CD14-positive monocyte (primary cell): ENCODE measurements at regions not wholly inside any gene's neighbourhood (a gene's known extent, or its start where the extent isn't known, plus 50 kb on each side); places are given as distances from the start of the nearest gene placed in this dataset.

ENCODE experiments used
- DNase-seq, 3 donors: peaks; one replicate each; pipeline ENCODE4 v3.0.0-alpha.2; 2011 to 2022
- H2AFZ ChIP-seq: 2 replicates; pipeline ENCODE4 v1.6.0; 2012; ENCODE audit warnings: mild to moderate bottlenecking, low read depth, low read length, inconsistent platforms; ENCODE audit not compliant: insufficient read depth, poor library complexity, severe bottlenecking
- H3K27ac ChIP-seq, 2 donors: 1 replicate in 1 of 2; 2 replicates in 1 of 2; pipeline ENCODE4 v1.5.1; 2012 to 2013; ENCODE audit warnings: low read length in 2 of 2, control low read depth in 1 of 2, inconsistent platforms in 1 of 2, low read depth in 1 of 2, mild to moderate bottlenecking in 1 of 2
- H3K27me3 ChIP-seq, 2 donors: one replicate each; pipeline versions ENCODE4 v1.6.0 to v1.6.1; 2011 to 2013; ENCODE audit warnings: low read length in 2 of 2; ENCODE audit not compliant: control insufficient read depth in 2 of 2, insufficient read depth in 2 of 2
- H3K36me3 ChIP-seq, 2 donors: replicated peaks in 1 of 2; 1 replicate in 1 of 2; 2 replicates in 1 of 2; pipeline versions ENCODE4 v1.5.1 to v1.6.1; 2012 to 2013; ENCODE audit warnings: low read length in 2 of 2, control low read depth in 1 of 2, inconsistent platforms in 1 of 2, mild to moderate bottlenecking in 1 of 2; ENCODE audit not compliant: insufficient read depth in 2 of 2, control insufficient read depth in 1 of 2
- H3K4me1 ChIP-seq, 2 donors: 1 replicate in 1 of 2; 2 replicates in 1 of 2; pipeline versions ENCODE4 v1.5.1 to v1.6.1; 2012 to 2013; ENCODE audit warnings: low read length in 2 of 2, control low read depth in 1 of 2, inconsistent platforms in 1 of 2, mild to moderate bottlenecking in 1 of 2, moderate library complexity in 1 of 2; ENCODE audit not compliant: insufficient read depth in 2 of 2, control insufficient read depth in 1 of 2
- H3K4me2 ChIP-seq: replicated peaks from 2 replicates; pipeline ENCODE3; 2012; ENCODE audit warnings: low read length, moderate library complexity, mild to moderate bottlenecking; ENCODE audit not compliant: poor library complexity, severe bottlenecking; ENCODE audit errors: extremely low read depth
- H3K4me3 ChIP-seq, 3 experiments: fragments of 200-600 bp in 1 of 3; sonication (generic) in 1 of 3; replicated peaks in 1 of 3; 1 replicate in 2 of 3; 2 replicates in 1 of 3; pipeline ENCODE4 v1.5.1; 2011 to 2013; ENCODE audit warnings: low read length in 3 of 3, mild to moderate bottlenecking in 3 of 3, control low read depth in 2 of 3, low read depth in 2 of 3, inconsistent platforms in 1 of 3, moderate library complexity in 1 of 3
- H3K79me2 ChIP-seq: 2 replicates; pipeline ENCODE4 v1.6.0; 2012; ENCODE audit warnings: mild to moderate bottlenecking, control low read depth, inconsistent platforms, low read length, moderate library complexity; ENCODE audit not compliant: insufficient read depth
- H3K9ac ChIP-seq: 2 replicates; pipeline ENCODE4 v1.6.0; 2017; ENCODE audit warnings: low read length, mild to moderate bottlenecking; ENCODE audit not compliant: insufficient read depth, poor library complexity, severe bottlenecking
- H3K9me3 ChIP-seq, 2 donors: replicated peaks in 1 of 2; 1 replicate in 1 of 2; 2 replicates in 1 of 2; pipeline versions ENCODE4 v1.5.1 to v1.6.1; 2012 to 2013; ENCODE audit warnings: low read length in 2 of 2, control low read depth in 1 of 2; ENCODE audit not compliant: control insufficient read depth in 1 of 2, insufficient read depth in 1 of 2
- H4K20me1 ChIP-seq: 2 replicates; pipeline ENCODE4 v1.6.0; 2012; ENCODE audit warnings: mild to moderate bottlenecking, low read length, control low read depth, moderate library complexity; ENCODE audit not compliant: insufficient read depth
- H3K27ac Mint-ChIP-seq, 7 donors: one replicate each; pipeline ENCODE4 v1.8.0; 2020; ENCODE audit warnings: mild to moderate bottlenecking in 7 of 7, mixed read lengths in 7 of 7, moderate library complexity in 6 of 7, inconsistent platforms in 2 of 7
- H3K27me3 Mint-ChIP-seq, 3 donors: one replicate each; pipeline ENCODE4 v1.8.0; 2021 to 2022; ENCODE audit warnings: low read depth in 3 of 3, mild to moderate bottlenecking in 3 of 3, mixed read lengths in 3 of 3, moderate library complexity in 3 of 3, inconsistent platforms in 1 of 3
- H3K36me3 Mint-ChIP-seq, 2 donors: one replicate each; pipeline ENCODE4 v1.8.0; 2020; ENCODE audit warnings: mixed read lengths in 2 of 2, inconsistent platforms in 1 of 2, mild to moderate bottlenecking in 1 of 2
- H3K4me1 Mint-ChIP-seq: one replicate; pipeline ENCODE4 v1.8.0; 2020; ENCODE audit warnings: mild to moderate bottlenecking, mixed read lengths
- H3K4me3 Mint-ChIP-seq, 2 donors: one replicate each; pipeline ENCODE4 v1.8.0; 2020; ENCODE audit warnings: mild to moderate bottlenecking in 2 of 2, mixed read lengths in 2 of 2, moderate library complexity in 1 of 2
- H3K9me3 Mint-ChIP-seq, 7 donors: one replicate each; pipeline ENCODE4 v1.8.0; 2020 to 2022; ENCODE audit warnings: mixed read lengths in 7 of 7, mild to moderate bottlenecking in 6 of 7, moderate library complexity in 6 of 7, inconsistent platforms in 2 of 7
- WGBS: methylation state at CpG from one replicate; pipeline ENCODE4 v1.1.5; 2013; ENCODE audit warnings: missing lambda C conversion rate; ENCODE audit not compliant: insufficient coverage; 5-methylcytosine and 5-hydroxymethylcytosine counted together
- intact Hi-C, 2 donors: fragments of 100-400 bp; cut with micrococcal nuclease; formaldehyde crosslinking; loops; one replicate each; pipeline versions ENCODE4 v1.15.0 to v1.15.1; 2023
- TF ChIP-seq, protein P1 (sequence below): fragments of 200-600 bp; IDR thresholded peaks from one replicate; pipeline ENCODE4 v1.8.0; 2022; ENCODE audit warnings: antibody characterized with exemption, mild to moderate bottlenecking

DNA sequence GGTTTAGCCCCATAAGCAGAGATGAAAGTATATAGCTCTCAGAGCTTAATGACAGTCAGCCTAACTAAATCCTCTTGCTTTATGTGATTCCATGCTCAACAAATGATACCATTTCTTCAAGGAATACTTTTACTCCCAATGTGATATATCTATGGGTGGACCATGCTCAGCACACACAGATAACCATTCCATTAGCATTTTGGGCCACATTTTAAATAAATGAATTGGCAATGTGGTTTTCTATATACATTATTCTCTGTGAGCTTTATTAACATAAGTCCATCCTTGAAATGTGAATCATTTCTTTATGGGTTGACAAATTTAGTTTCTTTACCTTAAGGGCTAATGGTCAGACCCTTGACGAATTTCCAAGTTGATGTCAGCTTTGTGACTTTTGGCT lies 329.3 kb upstream of the CITED2 start:
- Mint-ChIP-seq H3K27ac (no peak overlapping the region), H3K4me1 (peaks cover 22% of the 10 kb centered on the region), H3K36me3 (peaks cover 2 to 5% of the 10 kb centered on the region in 2 donors), H3K9me3 (peaks cover 11 to 26% (median 20%) of the 10 kb centered on the region in 7 donors), H3K4me3 (no peak overlapping the region), H3K27me3 (peaks cover 0 to 2% (median 0%) of the 10 kb centered on the region in 3 donors)
- intact Hi-C loops = no loop called here
- WGBS = no CpG with 5 or more reads among the region's 1 CpG
- Histone ChIP-seq H3K4me3 (no peak overlapping the region), H3K9ac (no peak overlapping the region), H4K20me1 (no peaks in the 10 kb centered on the region), H3K79me2 (no peaks in the 10 kb centered on the region), H3K27me3 (no peaks in the 10 kb centered on the region), H3K36me3 (no peaks in the 10 kb centered on the region), H2AFZ (no peak overlapping the region), H3K27ac (no peak overlapping the region), H3K4me1 (peaks cover 19 to 32% of the 10 kb centered on the region in 2 donors), H3K4me2 (no peak overlapping the region), H3K9me3 (peaks cover 14 to 15% of the 10 kb centered on the region in 2 donors)
- DNase-seq = no peak
- TF ChIP-seq, protein P1, sequence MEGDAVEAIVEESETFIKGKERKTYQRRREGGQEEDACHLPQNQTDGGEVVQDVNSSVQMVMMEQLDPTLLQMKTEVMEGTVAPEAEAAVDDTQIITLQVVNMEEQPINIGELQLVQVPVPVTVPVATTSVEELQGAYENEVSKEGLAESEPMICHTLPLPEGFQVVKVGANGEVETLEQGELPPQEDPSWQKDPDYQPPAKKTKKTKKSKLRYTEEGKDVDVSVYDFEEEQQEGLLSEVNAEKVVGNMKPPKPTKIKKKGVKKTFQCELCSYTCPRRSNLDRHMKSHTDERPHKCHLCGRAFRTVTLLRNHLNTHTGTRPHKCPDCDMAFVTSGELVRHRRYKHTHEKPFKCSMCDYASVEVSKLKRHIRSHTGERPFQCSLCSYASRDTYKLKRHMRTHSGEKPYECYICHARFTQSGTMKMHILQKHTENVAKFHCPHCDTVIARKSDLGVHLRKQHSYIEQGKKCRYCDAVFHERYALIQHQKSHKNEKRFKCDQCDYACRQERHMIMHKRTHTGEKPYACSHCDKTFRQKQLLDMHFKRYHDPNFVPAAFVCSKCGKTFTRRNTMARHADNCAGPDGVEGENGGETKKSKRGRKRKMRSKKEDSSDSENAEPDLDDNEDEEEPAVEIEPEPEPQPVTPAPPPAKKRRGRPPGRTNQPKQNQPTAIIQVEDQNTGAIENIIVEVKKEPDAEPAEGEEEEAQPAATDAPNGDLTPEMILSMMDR = no peak

DNA sequence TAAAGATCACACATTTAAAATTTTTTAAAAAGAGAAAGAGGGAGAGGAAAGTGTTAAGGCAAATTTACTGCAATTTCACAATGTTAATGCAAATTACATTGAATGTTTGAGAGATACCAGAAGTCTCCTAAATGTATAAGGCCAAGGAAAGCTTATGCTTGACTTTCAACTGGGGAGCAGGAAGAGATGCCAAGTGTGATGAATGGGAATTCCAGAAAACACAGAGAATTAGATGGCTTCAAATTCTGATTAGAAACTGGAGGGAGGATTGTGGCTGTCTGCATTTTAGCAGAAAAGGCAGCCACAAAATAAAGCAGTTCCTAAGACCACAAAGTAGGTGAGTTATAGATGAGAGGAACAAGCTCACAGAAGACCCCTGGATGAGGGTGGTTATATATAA lies 328.3 kb upstream of the CITED2 start:
- H3K4me1 ChIP-seq = peaks cover 27 to 42% of the 10 kb centered on the region in 2 donors
- H3K79me2 ChIP-seq = no peaks in the 10 kb centered on the region
- H3K9ac ChIP-seq = no peak overlapping the region
- H3K4me1 Mint-ChIP-seq = peaks cover 27% of the 10 kb centered on the region
- H3K27ac Mint-ChIP-seq = peak overlapping the region in 1 of 7 donors; percentile 80
- H3K36me3 Mint-ChIP-seq = peaks cover 2 to 5% of the 10 kb centered on the region in 2 donors
- peaks cover 11 to 26% (median 20%) of the 10 kb centered on the region in 7 donors for H3K9me3 Mint-ChIP-seq
- H3K27me3 Mint-ChIP-seq = no peaks in the 10 kb centered on the region
- peak overlapping the region; percentile 6 for H2AFZ ChIP-seq
- intact Hi-C loops = no loop called here
- H3K4me3 Mint-ChIP-seq = no peak overlapping the region
- DNase-seq = no peak
- no peaks in the 10 kb centered on the region for H3K36me3 ChIP-seq
- H3K4me2 ChIP-seq = no peak overlapping the region
- H3K27ac ChIP-seq = peak overlapping the region in 1 of 2 donors; percentile 39
- H3K4me3 ChIP-seq = no peak overlapping the region
- H3K9me3 ChIP-seq = peaks cover 14 to 18% of the 10 kb centered on the region in 2 donors
- TF ChIP-seq, protein P1 = no peak
- H4K20me1 ChIP-seq = no peaks in the 10 kb centered on the region
- H3K27me3 ChIP-seq = no peaks in the 10 kb centered on the region
